OCI-LY1 (cell line): ENCODE measurements at regions not wholly inside any gene's neighbourhood (a gene's known extent, or its start where the extent isn't known, plus 50 kb on each side); places are given as distances from the start of the nearest gene placed in this dataset.

Source experiments
- H2AFZ ChIP-seq: fragments of 200-600 bp; sonication (generic), shearing (Covaris generic); 2 replicates; pipeline ENCODE4 v1.6.0; 2014; ENCODE audit warnings: antibody characterized with exemption, mild to moderate bottlenecking, low read length
- H3F3A ChIP-seq: fragments of 200-600 bp; sonication (generic), shearing (Covaris generic); 2 replicates; pipeline ENCODE4 v1.6.0; 2014; ENCODE audit warnings: mild to moderate bottlenecking, antibody characterized with exemption, low read length, moderate library complexity; ENCODE audit not compliant: insufficient read depth
- H3K27ac ChIP-seq: fragments of 200-600 bp; sonication (generic); 2 replicates; pipeline ENCODE4 v1.5.1; 2014; ENCODE audit warnings: low read length, mixed run types, mild to moderate bottlenecking, low read depth; ENCODE audit not compliant: poor library complexity, severe bottlenecking
- H3K27me3 ChIP-seq: fragments of 200-600 bp; sonication (generic); 2 replicates; pipeline ENCODE4 v1.6.0; 2014; ENCODE audit warnings: antibody characterized with exemption, mild to moderate bottlenecking, low read length, moderate library complexity; ENCODE audit not compliant: insufficient read depth
- H3K36me3 ChIP-seq: fragments of 200-600 bp; sonication (generic); 2 replicates; pipeline ENCODE4 v1.6.1; 2014; ENCODE audit warnings: mild to moderate bottlenecking, antibody characterized with exemption, low read length, moderate library complexity, mixed read lengths; ENCODE audit not compliant: insufficient read depth
- H3K4me1 ChIP-seq: fragments of 200-600 bp; sonication (generic); 2 replicates; pipeline ENCODE4 v1.5.1; 2014; ENCODE audit warnings: mild to moderate bottlenecking, low read length, moderate library complexity; ENCODE audit not compliant: insufficient read depth, severe bottlenecking
- H3K4me2 ChIP-seq: fragments of 200-600 bp; sonication (generic), shearing (Covaris generic); 2 replicates; pipeline ENCODE4 v1.6.1; 2014; ENCODE audit warnings: low read length
- H3K4me3 ChIP-seq: fragments of 200-600 bp; sonication (generic); 2 replicates; pipeline ENCODE4 v1.5.1; 2014; ENCODE audit warnings: low read length, low read depth, mild to moderate bottlenecking, mixed read lengths; ENCODE audit not compliant: poor library complexity, severe bottlenecking
- H3K79me2 ChIP-seq: fragments of 200-600 bp; shearing (Covaris generic); 2 replicates; pipeline ENCODE4 v1.6.1; 2016; ENCODE audit warnings: mixed run types, low read length, mixed read lengths; ENCODE audit not compliant: insufficient read depth
- H3K9ac ChIP-seq: fragments of 200-600 bp; sonication (generic), shearing (Covaris generic); 2 replicates; pipeline ENCODE4 v1.6.1; 2014; ENCODE audit warnings: mild to moderate bottlenecking, low read length, mixed read lengths
- H3K9me2 ChIP-seq: fragments of 200-600 bp; sonication (generic), shearing (Covaris generic); 2 replicates; pipeline ENCODE4 v1.6.1; 2014; ENCODE audit warnings: low read depth, mild to moderate bottlenecking, low read length, mixed read lengths
- H3K9me3 ChIP-seq: fragments of 200-600 bp; shearing (Covaris generic); 2 replicates; pipeline ENCODE4 v1.6.1; 2014; ENCODE audit warnings: low read length, mixed read lengths
- H4K20me1 ChIP-seq: fragments of 200-600 bp; sonication (generic), shearing (Covaris generic); 2 replicates; pipeline ENCODE4 v1.6.0; 2016; ENCODE audit warnings: mild to moderate bottlenecking, low read length; ENCODE audit not compliant: insufficient read depth
- CTCF ChIP-seq: fragments of 200-600 bp; sonication (generic), shearing (Covaris generic); IDR thresholded peaks from 2 replicates; pipeline ENCODE4 v1.5.1; 2017; ENCODE audit warnings: mild to moderate bottlenecking, antibody characterized with exemption, low read length, moderate library complexity, mixed read lengths
- EZH2 ChIP-seq: fragments of 200-600 bp; sonication (generic), shearing (Covaris generic); IDR thresholded peaks from 2 replicates; pipeline ENCODE4 v1.8.0; 2017; ENCODE audit warnings: borderline replicate concordance, mixed run types, mild to moderate bottlenecking, antibody characterized with exemption, low read length, moderate library complexity, mixed read lengths

- Histone ChIP-seq H3K4me1 (no peaks in the 10 kb centered on the region), H3K9me2 (no peaks in the 10 kb centered on the region), H3K27ac (no peak overlapping the region), H3F3A (no peaks in the 10 kb centered on the region), H3K79me2 (no peaks in the 10 kb centered on the region), H2AFZ (no peak overlapping the region), H3K27me3 (no peaks in the 10 kb centered on the region), H3K9ac (no peak overlapping the region), H3K4me2 (no peak overlapping the region), H3K4me3 (no peak overlapping the region), H3K9me3 (no peaks in the 10 kb centered on the region), H3K36me3 (no peaks in the 10 kb centered on the region), H4K20me1 (no peaks in the 10 kb centered on the region)
- TF ChIP-seq EZH2 (no peak), CTCF (no peak)
Observed at GRCh38 chr5:42306287-42306686, 117.0 kb upstream of the GHR start.

GRCh38 chr5:42309865-42310264, 113.4 kb upstream of the GHR start:
- no peaks in the 10 kb centered on the region for H3K79me2 ChIP-seq
- H4K20me1 ChIP-seq = no peaks in the 10 kb centered on the region
- H3K4me1 ChIP-seq = no peaks in the 10 kb centered on the region
- no peaks in the 10 kb centered on the region for H3K9me3 ChIP-seq
- H3K4me2 ChIP-seq = no peak overlapping the region
- no peaks in the 10 kb centered on the region for H3K27me3 ChIP-seq
- no peak overlapping the region for H3K9ac ChIP-seq
- H3F3A ChIP-seq = no peaks in the 10 kb centered on the region
- no peak overlapping the region for H2AFZ ChIP-seq
- no peaks in the 10 kb centered on the region for H3K36me3 ChIP-seq
- H3K27ac ChIP-seq = no peak overlapping the region
- no peak for TF ChIP-seq EZH2
- no peak for TF ChIP-seq CTCF
- H3K9me2 ChIP-seq = no peaks in the 10 kb centered on the region
- no peak overlapping the region for H3K4me3 ChIP-seq

- Histone ChIP-seq H3K9me3 (no peaks in the 10 kb centered on the region), H2AFZ (no peak overlapping the region), H3K9ac (no peak overlapping the region), H3K36me3 (no peaks in the 10 kb centered on the region), H3K4me2 (no peak overlapping the region), H3F3A (no peaks in the 10 kb centered on the region), H4K20me1 (no peaks in the 10 kb centered on the region), H3K27ac (no peak overlapping the region), H3K79me2 (no peaks in the 10 kb centered on the region), H3K27me3 (no peaks in the 10 kb centered on the region), H3K9me2 (no peaks in the 10 kb centered on the region), H3K4me1 (no peaks in the 10 kb centered on the region), H3K4me3 (no peak overlapping the region)
- TF ChIP-seq EZH2 = no peak
- TF ChIP-seq CTCF = no peak
Observed at GRCh38 chr5:42315214-42315613, 108.0 kb upstream of the GHR start.
